Stomach smooth muscle (tissue), 2 donors: ENCODE measurements at regions not wholly inside any gene's neighbourhood (a gene's known extent, or its start where the extent isn't known, plus 50 kb on each side); places are given as distances from the start of the nearest gene placed in this dataset.
"Not testable (repeated sequence)": the region's sequence is repeated elsewhere in the genome, so short reads cannot be mapped to it uniquely, and the experiment has no call there.

Source experiments
- H3K27ac ChIP-seq: one replicate; pipeline ENCODE4 v1.7.0; 2013; ENCODE audit warnings: mild to moderate bottlenecking, low read length, inconsistent platforms
- H3K27me3 ChIP-seq, 2 donors: one replicate each; pipeline ENCODE4 v1.7.0; 2013; ENCODE audit warnings: low read length in 2 of 2; ENCODE audit not compliant: insufficient read depth in 2 of 2, control insufficient read depth in 1 of 2
- H3K36me3 ChIP-seq, 2 donors: one replicate each; pipeline ENCODE4 v1.7.0; 2013; ENCODE audit warnings: low read length in 2 of 2; ENCODE audit not compliant: control insufficient read depth in 2 of 2, insufficient read depth in 2 of 2
- H3K4me1 ChIP-seq: one replicate; pipeline ENCODE4 v1.7.0; 2013; ENCODE audit warnings: low read length; ENCODE audit not compliant: control insufficient read depth, insufficient read depth
- H3K4me3 ChIP-seq, 2 donors: one replicate each; pipeline ENCODE4 v1.7.0; 2013; ENCODE audit warnings: low read length in 2 of 2
- H3K9ac ChIP-seq, 2 donors: one replicate each; pipeline ENCODE4 v1.7.0; 2013; ENCODE audit warnings: low read length in 2 of 2, mild to moderate bottlenecking in 1 of 2
- H3K9me3 ChIP-seq, 2 donors: one replicate each; pipeline ENCODE4 v1.7.0; 2013; ENCODE audit warnings: low read length in 2 of 2; ENCODE audit not compliant: control insufficient read depth in 2 of 2
- donor health status: healthy.
- donor health status: Pancreatic carcinoma.

- Histone ChIP-seq H3K4me3 (no peak overlapping the region), H3K4me1 (no peaks in the 10 kb centered on the region), H3K36me3 (no peaks in the 10 kb centered on the region), H3K27me3 (no peaks in the 10 kb centered on the region), H3K27ac (no peak overlapping the region), H3K9ac (no peak overlapping the region), H3K9me3 (no peaks in the 10 kb centered on the region)
Observed at GRCh38 chr7:145147865-145148264, 312.0 kb upstream of the TPK1 start.

GRCh38 chr7:145143685-145144084 is 307.8 kb upstream of the TPK1 start:
- no peaks in the 10 kb centered on the region for H3K27me3 ChIP-seq
- no peak overlapping the region for H3K27ac ChIP-seq
- H3K9me3 ChIP-seq, result no peaks in the 10 kb centered on the region
- H3K4me1 ChIP-seq, result no peaks in the 10 kb centered on the region
- H3K4me3 ChIP-seq, result no peak overlapping the region
- no peaks in the 10 kb centered on the region for H3K36me3 ChIP-seq
- H3K9ac ChIP-seq, result no peak overlapping the region

GRCh38 chr7:145134377-145134776 is 298.5 kb upstream of the TPK1 start:
- Histone ChIP-seq H3K36me3 (no peaks in the 10 kb centered on the region), H3K27ac (no peak overlapping the region), H3K9ac (no peak overlapping the region), H3K4me1 (no peaks in the 10 kb centered on the region), H3K9me3 (no peaks in the 10 kb centered on the region), H3K27me3 (no peaks in the 10 kb centered on the region), H3K4me3 (no peak overlapping the region)

- H3K36me3 ChIP-seq, result no peaks in the 10 kb centered on the region
- no peak overlapping the region for H3K27ac ChIP-seq
- H3K9ac ChIP-seq, result no peak overlapping the region
- no peak overlapping the region for H3K4me3 ChIP-seq
- peaks cover 0 to 3% of the 10 kb centered on the region in 2 donors for H3K9me3 ChIP-seq
- no peaks in the 10 kb centered on the region for H3K27me3 ChIP-seq
- no peaks in the 10 kb centered on the region for H3K4me1 ChIP-seq
Observed at GRCh38 chr7:145123502-145123901, 287.6 kb upstream of the TPK1 start.

- no peaks in the 10 kb centered on the region for H3K27me3 ChIP-seq
- H3K36me3 ChIP-seq, result no peaks in the 10 kb centered on the region
- H3K9ac ChIP-seq, result no peak overlapping the region
- no peaks in the 10 kb centered on the region for H3K9me3 ChIP-seq
- no peaks in the 10 kb centered on the region for H3K4me1 ChIP-seq
- no peak overlapping the region for H3K4me3 ChIP-seq
- H3K27ac ChIP-seq, result no peak overlapping the region
Observed at GRCh38 chr7:145106001-145106400, 270.1 kb upstream of the TPK1 start.

GRCh38 chr7:145105561-145105960 is 269.7 kb upstream of the TPK1 start:
- H3K27ac ChIP-seq, result no peak overlapping the region
- no peaks in the 10 kb centered on the region for H3K36me3 ChIP-seq

GRCh38 chr7:145104400-145104799 is 268.5 kb upstream of the TPK1 start:
- no peak overlapping the region for H3K9ac ChIP-seq
- no peak overlapping the region for H3K27ac ChIP-seq
- H3K4me3 ChIP-seq, result no peak overlapping the region
- no peaks in the 10 kb centered on the region for H3K4me1 ChIP-seq
- no peaks in the 10 kb centered on the region for H3K27me3 ChIP-seq
- H3K36me3 ChIP-seq, result no peaks in the 10 kb centered on the region
- H3K9me3 ChIP-seq, result no peaks in the 10 kb centered on the region

More at GRCh38 chr7:145105561-145105960, 269.7 kb upstream of the TPK1 start:
- no peak overlapping the region for H3K4me3 ChIP-seq
- H3K9me3 ChIP-seq, result no peaks in the 10 kb centered on the region
- H3K4me1 ChIP-seq, result no peaks in the 10 kb centered on the region
- no peaks in the 10 kb centered on the region for H3K27me3 ChIP-seq
- no peak overlapping the region for H3K9ac ChIP-seq

- not testable (repeated sequence) for H3K9ac ChIP-seq, H3K4me1 ChIP-seq, H3K36me3 ChIP-seq, H3K9me3 ChIP-seq, H3K4me3 ChIP-seq, H3K27me3 ChIP-seq, H3K27ac ChIP-seq
Observed at GRCh38 chr7:145102199-145102598, 266.3 kb upstream of the TPK1 start.

- H3K9ac ChIP-seq, result no peak overlapping the region
- H3K27ac ChIP-seq, result no peak overlapping the region
- no peaks in the 10 kb centered on the region for H3K36me3 ChIP-seq
- no peaks in the 10 kb centered on the region for H3K9me3 ChIP-seq
- H3K4me1 ChIP-seq, result no peaks in the 10 kb centered on the region
- no peaks in the 10 kb centered on the region for H3K27me3 ChIP-seq
- H3K4me3 ChIP-seq, result no peak overlapping the region
Observed at GRCh38 chr7:145092766-145093165, 256.9 kb upstream of the TPK1 start.

- no peak overlapping the region for H3K4me3 ChIP-seq
- no peaks in the 10 kb centered on the region for H3K27me3 ChIP-seq
- no peak overlapping the region for H3K9ac ChIP-seq
- no peaks in the 10 kb centered on the region for H3K4me1 ChIP-seq
- H3K9me3 ChIP-seq, result no peaks in the 10 kb centered on the region
- no peak overlapping the region for H3K27ac ChIP-seq
- H3K36me3 ChIP-seq, result no peaks in the 10 kb centered on the region
Observed at GRCh38 chr7:145088111-145088745, 252.4 kb upstream of the TPK1 start.

GRCh38 chr7:145082366-145083161 is 246.7 kb upstream of the TPK1 start:
- no peaks in the 10 kb centered on the region for H3K36me3 ChIP-seq
- H3K27me3 ChIP-seq, result no peaks in the 10 kb centered on the region
- no peak overlapping the region for H3K27ac ChIP-seq
- H3K9ac ChIP-seq, result no peak overlapping the region
- H3K4me3 ChIP-seq, result no peak overlapping the region
- no peaks in the 10 kb centered on the region for H3K4me1 ChIP-seq
- no peaks in the 10 kb centered on the region for H3K9me3 ChIP-seq
